DMS79 (cell line): ENCODE measurements at regions not wholly inside any gene's neighbourhood (a gene's known extent, or its start where the extent isn't known, plus 50 kb on each side); places are given as distances from the start of the nearest gene placed in this dataset.
"Not testable (repeated sequence)": the region's sequence is repeated elsewhere in the genome, so short reads cannot be mapped to it uniquely, and the experiment has no call there.

Experiments
- DNase-seq: peaks from one replicate; lab custom pipeline; 2025; lab: John Stamatoyannopoulos, UW

DNA sequence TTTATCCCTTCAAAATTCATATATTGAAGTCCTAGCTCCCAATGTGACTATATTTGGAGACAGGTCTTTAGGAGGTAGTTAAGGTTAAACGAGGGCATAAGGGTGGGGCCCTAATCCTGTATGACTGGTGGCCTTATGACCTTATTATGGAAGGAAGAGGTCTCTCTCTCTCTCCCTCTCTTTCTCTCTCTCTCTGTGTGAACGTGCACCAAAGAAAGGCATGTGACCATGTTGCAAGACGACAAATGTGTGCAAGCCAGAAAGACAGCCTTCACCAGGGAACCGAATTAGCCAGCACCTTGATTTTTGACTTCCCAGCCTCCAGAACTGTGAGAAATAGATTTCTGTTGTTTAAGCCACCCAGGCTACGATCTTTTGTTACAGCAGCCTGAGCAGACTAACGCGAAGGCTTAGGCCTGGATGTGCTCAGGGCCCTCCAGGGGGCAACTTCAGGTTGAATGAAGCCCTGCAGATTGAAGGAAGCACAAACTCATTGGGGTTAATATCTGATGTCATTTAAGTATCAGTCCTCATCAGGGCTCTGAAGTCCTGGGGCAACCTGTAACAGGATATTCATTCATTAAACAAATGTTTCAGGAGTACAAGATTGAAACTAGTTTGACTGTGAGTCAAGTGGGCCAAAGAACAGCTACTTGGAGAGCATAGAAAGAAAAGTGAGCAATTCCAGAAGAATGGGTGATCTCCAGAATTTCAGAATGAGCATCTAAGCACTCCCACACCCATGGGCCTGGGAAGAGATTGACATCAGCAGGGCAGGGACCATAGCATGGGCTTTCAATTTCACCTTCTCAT is 157.4 kb upstream of the TNFAIP3 start:
- no peak for DNase-seq

DNA sequence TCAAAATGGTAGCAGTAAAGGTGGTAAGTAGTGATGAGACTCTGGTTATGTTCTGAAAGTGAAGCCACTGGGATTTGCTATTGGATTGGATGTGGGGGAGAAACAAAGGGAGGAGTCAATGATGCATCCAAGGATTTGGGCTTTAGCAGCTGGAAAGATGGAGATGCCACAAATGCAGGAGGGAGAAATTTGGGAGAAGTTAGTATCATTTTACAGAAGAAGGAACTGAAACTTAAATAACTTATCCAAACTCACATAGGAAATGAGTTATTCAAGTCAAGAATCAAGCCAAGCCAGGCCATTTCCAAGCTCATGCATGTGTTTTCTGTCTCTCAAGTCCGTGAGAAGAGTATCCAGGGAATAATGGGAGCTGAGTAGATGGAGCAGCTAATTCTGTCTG is 155.1 kb upstream of the TNFAIP3 start:
- no peak for DNase-seq

DNA sequence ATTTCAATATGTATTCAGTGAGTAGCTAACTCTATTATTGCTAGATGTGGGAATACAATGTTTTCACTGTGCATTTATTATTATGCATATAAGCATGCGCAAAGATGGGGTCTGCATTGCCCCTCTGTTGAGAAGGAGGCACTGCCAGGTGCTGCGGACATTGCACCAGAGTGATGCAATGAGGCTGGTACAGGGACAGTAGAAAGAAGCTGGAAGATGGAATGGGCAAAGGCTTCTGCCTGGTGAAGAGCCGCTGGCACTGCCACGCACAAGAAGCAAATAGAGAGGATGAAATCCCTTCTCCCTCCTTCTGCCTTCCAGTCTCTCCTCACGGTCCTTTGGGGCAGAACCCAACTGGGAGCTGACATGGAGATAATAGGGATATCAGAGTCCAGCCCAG is 154.5 kb upstream of the TNFAIP3 start:
- no peak for DNase-seq

DNA sequence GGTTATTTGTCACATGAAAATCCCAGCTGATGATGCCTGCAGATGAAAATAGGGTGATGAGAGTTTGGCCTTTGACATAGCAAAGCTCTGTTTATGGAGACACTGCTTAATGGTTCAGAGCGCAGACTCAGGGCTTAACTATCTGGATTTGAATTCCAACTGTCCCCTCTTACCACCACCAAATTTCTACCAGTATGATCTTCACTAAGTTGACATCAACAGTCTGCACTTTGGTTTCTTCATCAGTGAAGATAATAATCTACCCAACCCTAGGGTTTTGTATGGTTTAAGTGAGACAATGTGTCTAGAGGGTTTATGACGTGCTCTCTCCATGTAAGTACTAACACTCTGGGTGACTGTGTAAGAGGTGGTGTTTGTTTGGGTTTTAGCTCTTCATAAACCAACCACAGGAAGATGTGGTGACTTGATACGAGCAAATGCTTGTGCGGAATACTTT is 151.4 kb upstream of the TNFAIP3 start:
- DNase-seq, result no peak

DNA sequence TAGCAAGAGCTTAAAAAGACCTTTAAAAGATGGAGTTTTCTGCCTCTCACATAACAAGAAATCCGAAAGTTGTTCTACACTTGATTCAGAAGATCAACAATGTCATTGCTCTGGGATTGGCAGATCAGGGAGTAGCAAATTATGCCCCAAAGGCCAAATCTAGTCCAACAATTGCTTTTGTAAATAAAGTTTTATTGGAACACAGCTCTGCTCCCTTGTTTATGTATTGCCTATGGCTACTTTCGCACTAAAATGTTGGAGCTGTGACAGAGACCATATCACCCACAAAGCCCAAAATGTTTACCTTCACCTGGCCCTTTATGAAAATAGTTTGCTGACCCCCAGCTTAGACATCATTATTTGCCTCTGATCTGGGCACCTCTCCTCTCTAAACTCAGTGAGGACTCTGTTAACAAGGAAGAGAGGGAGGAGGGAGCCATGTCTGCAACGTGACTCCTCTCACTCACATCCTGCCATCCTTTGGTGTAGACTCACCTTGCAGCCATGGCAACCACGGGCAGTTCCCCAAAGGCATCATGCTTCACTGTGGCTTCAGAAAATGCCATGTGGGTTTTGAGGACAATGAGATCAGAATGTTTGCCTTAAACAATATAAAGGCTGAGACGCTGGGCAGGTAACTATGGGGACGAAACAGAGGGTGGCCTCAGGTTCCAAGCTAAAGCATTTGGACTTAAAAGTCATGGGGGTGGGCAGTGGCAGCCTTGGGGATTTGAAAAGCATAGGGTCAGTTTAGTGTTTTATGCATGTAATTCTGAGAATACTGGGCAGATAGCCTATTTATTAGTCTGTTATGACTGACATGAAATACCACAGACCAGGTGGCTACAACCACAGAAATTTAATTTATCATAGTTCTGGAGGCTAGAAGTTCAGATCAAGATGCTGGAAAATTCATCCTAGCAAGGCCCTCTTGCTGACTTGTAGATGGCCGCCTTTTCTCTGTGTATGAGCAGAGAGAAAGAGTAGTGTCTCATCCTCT is 149.7 kb upstream of the TNFAIP3 start:
- DNase-seq, result no peak

DNA sequence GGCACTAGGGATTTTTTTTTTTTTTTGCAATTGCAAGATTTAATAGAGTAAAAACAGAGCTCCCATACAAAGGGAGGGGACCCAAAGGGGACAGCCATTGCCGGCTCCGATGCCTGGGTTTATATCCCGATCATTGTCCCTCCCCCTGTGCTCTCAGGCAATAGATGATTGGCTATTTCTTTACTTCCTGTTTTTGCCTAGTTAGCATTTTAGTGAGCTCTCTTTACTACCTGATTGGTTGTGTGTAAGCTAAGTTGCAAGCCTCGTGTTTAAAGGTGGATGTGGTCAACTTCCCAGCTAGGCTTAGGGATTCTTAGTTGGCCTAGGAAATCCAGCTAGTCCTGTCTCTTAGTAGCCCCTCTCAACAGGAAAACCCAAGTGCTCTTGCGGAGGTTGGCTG is 148.2 kb upstream of the TNFAIP3 start:
- DNase-seq, result not testable (repeated sequence)

DNA sequence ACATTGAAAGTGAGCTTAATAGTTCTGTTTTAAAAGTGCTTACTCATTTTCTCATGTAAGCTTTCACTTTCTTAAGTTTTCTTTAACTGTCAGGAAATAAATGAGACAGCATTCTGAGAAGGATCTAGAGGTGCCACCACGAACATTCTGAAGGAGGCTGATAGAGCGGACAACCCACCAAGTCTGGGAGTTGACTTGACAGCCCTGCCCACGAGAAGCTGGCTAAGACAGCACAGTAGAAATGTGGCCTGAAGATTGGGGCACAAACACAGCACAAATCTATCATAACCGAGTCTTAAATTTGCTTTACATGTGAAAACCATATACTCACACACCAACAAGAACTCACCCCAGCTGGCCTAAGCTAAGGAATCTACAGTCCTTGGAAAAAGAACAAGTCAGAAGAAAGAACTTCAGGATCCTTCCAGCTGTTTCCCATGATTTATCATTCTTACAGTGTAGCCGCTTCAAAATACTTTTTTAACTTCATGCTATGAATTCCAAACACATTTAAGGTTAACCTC is 144.2 kb upstream of the TNFAIP3 start:
- DNase-seq, result no peak

DNA sequence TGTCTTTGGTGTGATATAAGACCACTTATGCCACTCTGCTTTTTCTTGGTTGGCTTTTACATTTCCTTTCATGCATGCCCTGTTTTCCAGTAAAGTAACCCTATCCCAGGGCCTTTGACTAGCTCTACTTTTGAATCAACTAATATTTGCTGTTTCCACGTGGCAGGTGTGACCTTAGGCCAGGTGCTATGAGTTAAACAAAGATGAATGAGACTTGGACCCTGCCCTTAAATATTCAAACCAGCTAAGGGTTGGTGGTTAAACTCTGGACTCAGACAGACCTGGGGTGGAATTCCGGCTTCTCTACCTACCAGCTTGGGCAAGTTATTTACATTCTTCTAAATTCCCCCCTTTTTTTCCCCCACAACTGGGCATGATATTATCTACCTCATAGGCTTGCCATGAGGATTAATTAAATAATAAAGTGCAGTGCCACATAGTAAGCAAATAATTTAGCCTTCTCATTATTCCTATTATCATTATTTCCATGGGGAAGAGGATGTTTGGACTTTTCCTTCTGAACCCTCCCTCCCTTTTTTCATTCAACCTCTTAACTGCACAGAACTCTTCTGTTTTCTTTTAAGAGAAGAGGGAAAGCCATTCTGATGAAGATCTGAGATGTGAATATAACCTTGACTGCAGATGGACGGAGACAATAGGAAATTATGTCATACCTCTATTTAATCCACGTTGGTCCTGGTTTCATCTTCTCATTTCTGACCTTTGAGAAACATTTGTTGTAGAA is 143.6 kb upstream of the TNFAIP3 start:
- no peak for DNase-seq

DNA sequence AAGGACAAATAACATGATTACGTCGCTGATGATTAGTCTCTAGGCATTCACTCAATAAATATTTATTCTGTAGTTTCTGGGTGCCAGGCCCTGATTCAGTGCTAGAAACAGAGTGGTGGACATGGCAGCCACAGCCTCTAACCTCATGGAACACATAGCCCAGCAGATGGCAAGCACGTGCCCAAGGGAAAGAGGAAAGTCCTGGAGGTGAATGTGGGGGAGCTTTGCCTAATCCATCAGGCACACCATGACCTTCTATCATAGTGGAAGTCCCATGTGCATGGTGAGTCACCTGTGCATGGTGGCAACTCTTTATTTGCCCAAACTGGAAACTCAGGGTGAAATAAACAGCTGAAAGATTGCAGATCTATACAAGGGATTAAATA is 143.0 kb upstream of the TNFAIP3 start:
- no peak for DNase-seq

DNA sequence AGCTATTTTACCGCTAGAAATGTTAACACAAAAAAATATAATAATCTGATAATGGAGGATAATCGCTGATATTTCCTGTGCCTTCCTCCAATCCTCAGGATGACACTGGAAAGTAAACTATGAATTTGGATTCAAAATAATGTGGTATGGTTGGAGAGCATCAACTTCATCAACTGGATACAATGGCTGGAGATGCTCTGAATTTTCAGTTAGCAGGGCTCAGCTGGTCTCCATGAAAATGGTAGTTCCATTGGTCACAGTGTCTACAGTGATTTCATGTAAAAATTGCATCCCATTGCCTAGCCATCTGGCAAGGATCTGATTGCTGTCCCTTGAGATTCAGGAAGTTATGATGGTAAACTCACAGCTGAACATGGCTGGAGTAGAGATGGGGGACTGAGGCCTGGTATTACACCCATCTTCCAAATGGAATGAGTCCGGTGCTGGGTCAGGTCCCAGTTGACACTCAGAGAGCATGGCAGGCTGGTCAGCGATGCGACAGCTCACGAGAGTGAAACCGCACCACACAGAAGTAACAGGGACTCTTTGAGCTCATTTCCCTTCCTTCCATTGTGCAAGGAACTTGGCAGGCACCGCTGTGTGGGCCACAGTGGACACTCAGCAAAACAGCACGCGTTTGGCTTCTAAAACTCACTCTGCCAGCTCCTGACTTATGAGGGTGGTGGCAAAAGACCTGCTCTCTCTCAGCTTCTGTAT is 142.4 kb upstream of the TNFAIP3 start:
- DNase-seq, result no peak

DNA sequence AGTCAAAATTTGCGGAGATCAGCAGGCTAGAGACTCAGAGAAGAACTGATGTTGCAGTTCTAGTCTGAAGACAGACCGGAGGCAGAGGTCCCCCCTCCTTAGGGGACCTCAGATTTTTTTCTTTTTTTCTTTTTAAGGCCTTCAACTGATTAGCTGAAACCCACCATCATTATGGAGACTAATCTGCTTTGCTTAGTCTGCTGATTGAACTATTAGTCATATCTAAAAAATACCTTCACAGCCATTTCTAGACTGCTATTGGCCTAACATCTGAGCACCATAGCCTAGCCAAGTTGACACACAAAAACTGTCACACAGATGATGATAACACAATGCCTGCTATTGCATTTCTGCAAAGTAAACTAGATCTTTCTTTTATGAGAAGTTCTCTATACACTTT is 141.1 kb upstream of the TNFAIP3 start:
- DNase-seq, result no peak

DNA sequence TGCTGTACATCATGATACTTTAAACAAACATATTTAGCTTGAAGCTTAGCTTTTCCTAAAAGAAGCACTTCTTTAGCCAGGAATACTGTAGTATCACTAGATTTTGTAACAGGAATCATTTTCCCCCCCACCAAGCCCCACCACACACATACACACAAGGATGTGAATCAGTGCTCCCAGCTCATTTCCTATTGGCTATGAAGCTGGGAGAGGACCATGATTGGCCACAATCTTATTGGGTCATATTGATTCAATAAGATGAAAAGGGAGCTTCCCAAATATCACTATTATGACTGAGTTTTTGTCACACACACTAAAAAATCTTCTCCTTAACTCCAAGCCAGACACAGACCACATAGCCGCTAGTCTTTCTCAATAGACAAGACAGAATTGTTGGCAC is 140.5 kb upstream of the TNFAIP3 start:
- DNase-seq, result no peak

DNA sequence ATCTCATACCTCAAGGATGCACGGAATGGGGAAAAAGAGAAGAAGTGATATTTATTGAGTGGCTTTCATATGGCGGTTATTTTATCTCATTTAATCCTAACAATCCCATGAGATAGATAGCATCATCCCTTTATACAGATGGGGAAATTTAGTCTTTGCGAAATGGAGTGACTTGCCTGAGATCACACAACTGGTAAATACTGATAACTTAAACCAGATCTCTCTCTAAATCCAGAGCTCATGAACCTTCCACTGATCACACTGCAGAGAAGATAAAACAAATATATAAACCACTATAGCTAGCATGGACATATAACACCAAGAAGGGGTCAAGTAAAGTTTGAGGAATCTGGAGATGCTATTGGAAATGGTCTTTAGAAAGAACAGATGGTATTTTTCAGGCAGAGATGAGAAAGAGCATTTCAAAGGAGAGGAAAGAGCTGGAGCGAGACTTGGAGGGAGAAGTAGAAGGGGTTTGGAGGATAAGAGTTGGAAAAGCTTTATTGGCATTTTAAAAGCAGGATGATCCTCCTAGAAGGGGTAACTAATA is 139.8 kb upstream of the TNFAIP3 start:
- DNase-seq, result no peak

DNA sequence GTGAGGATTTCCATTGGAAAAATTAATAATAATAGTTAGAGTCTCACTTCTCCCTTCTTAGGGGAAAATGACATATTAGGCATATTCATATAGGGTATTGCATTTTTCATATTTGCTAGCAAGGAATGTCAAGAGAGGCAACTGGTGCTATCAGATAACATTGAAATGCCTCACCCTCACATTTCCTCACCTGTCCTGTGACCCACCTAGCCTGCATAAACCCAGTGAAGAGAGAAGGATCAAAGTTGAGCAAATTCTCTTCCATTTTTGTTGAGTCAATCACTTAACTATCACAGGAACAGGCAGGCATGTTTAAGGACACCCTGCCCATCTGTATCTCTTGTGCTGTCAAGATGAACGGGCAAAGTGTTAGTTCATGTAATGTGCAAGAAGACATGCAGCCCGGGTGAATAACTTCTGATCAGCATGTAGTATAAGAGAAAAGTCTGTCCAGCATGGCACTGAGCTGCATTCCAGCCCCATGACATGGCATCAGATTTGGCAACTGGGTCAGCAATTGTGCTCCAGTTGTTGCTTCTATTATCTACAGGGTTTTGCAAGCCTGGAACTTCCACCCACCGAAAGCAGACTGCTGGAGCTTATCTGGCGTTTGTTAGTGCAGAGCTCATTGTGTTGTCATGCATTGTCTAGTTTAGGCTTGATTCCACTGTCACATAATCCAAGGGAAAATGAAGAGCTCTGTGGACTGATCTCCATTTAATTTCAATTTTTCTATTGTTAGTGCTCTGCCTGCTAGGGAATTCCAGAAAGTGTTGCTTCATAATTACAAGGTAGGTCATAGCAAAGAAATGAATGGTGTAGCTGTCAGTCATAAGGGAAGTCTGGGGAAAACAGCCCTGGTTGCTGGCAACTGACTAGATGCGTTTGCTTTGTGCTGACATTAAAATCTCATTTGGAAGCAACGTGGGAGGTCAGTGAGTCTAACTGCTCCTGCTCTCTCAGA is 138.4 kb upstream of the TNFAIP3 start:
- no peak for DNase-seq

DNA sequence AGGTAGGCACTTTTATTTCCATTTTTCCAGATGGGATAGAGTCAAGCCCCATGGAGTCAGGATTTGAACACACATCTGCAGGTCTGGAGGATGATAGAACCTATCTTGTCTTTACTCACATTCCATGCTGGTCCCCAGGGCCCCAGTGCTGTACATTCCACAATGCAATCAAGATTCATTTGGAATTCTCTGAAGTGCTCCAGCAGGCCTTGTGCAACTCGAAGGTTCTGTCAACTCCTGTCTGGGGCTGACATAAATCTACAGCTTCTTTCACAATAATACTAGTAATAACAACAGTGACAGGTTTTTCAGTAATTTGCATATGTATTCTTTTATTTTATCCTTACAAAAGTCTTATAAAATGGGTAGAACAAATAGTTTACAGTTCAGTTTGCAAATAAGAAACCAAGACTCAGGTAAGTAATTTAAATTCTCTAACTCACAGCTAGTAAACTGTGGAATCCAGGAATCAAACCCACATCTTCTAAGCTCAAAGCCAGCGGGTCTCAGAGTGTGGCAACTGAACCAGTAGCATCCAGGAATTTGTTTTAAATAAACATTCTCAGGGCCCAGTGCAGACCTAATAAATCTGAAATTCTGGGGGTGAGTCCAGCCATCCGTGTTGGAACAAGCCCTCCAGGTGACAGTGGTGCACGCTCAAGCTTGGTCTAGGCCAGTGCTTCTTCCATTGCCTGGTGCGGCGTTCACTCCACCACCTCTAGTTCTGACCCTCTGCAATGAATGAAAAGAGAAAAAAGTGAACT is 137.0 kb upstream of the TNFAIP3 start:
- DNase-seq, result no peak

DNA sequence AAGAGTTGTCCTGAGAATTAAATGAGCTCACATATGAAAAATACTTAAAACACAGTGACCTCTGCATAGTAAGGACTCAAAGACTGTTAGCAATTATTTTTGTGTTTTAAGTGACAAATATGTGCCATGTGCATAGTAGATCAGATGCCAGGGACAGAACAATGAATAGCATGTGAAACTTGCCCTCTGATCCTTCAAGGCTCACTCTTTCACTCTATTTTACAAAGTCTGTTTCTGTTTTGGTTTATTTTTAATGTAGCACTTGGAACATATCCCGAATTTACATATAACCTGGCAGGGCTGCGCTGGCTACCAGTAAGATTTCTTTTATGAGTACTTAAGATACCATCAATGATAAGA is 135.5 kb upstream of the TNFAIP3 start:
- no peak for DNase-seq

DNA sequence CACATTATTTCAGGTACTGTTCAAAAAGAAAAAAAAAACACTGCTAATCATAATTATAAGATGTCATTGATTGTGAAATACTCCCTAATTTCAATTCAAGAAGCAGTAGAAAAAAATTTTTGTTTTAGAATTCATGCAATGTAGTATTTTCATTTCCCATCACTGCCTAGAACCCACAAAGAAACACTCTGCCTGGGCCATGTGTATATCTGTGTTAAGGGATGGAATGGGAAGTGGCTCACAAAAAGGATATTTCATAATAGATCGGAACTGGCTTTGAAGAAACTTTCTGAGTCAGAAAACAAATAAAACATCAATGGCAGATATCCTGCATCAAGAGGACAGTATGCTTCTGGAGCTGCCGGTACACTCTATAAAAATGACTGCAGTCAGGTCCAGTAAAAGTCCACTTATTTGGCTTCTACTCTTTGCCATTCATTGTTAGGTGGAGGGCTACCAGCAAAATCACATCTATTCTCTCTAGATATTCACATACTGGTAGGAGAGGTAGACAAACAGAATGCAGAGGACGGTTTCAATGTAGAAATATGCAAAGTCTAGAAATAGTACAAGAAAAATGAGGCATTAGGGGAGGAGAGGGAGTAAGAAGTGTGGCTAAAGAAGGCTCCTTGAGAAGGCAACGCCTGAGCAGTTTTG is 135.0 kb upstream of the TNFAIP3 start:
- no peak for DNase-seq

DNA sequence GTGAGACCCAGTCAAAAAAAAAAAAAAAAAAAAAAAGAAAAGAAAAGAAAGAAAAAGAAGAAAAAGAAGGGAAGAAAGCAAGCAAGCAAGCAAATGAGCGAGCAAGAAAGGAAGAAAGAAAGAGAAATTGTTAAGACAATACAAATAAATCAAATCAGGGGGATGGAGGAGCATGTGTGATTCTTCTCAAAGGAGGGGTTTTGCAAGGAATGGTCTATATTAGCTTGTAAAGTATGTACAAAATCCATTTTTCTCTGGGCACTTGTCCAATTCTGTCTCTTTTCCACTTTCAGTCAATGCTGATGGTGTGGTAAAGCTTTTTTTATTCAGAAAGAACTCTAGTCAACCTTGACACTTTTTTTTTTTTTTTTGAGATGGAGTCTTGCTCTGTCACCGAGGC is 133.7 kb upstream of the TNFAIP3 start:
- DNase-seq, result no peak
